Spleen (tissue), 11 donors: ENCODE measurements at regions not wholly inside any gene's neighbourhood (a gene's known extent, or its start where the extent isn't known, plus 50 kb on each side); places are given as distances from the start of the nearest gene placed in this dataset.

ENCODE experiments used
- DNase-seq: peaks from one replicate; pipeline ENCODE4 v3.0.0-alpha.2; 2020
- H3K27ac ChIP-seq, 8 donors: fragments of 200-600 bp; sonication (generic) in 7 of 8; 1 replicate in 4 of 8; 2 replicates in 4 of 8; pipeline versions ENCODE4 v1.5.0 to v1.8.0; 2016 to 2021; ENCODE audit warnings: inconsistent platforms in 4 of 8, mild to moderate bottlenecking in 4 of 8, moderate library complexity in 1 of 8
- H3K27me3 ChIP-seq, 7 donors: fragments of 200-600 bp; sonication (generic) in 6 of 7; replicated peaks in 1 of 7; 1 replicate in 4 of 7; 2 replicates in 3 of 7; pipeline versions ENCODE4 v1.5.0 to v1.8.0; 2016 to 2021; ENCODE audit warnings: inconsistent platforms in 3 of 7, mild to moderate bottlenecking in 1 of 7
- H3K36me3 ChIP-seq, 6 donors: fragments of 200-600 bp; sonication (generic) in 5 of 6; 1 replicate in 4 of 6; 2 replicates in 2 of 6; pipeline versions ENCODE4 v1.5.0 to v1.8.0; 2016 to 2021; ENCODE audit warnings: inconsistent platforms in 2 of 6
- H3K4me1 ChIP-seq, 6 donors: fragments of 200-600 bp; sonication (generic) in 5 of 6; 1 replicate in 3 of 6; 2 replicates in 3 of 6; pipeline versions ENCODE4 v1.5.0 to v1.8.0; 2016 to 2021; ENCODE audit warnings: inconsistent platforms in 3 of 6
- H3K4me3 ChIP-seq, 8 donors: fragments of 200-600 bp; sonication (generic) in 7 of 8; 1 replicate in 4 of 8; 2 replicates in 4 of 8; pipeline versions ENCODE4 v1.5.0 to v1.8.0; 2016 to 2021; ENCODE audit warnings: inconsistent platforms in 4 of 8, mild to moderate bottlenecking in 4 of 8, moderate library complexity in 2 of 8
- H3K9me3 ChIP-seq, 8 donors: fragments of 200-600 bp; sonication (generic) in 7 of 8; 1 replicate in 4 of 8; 2 replicates in 4 of 8; pipeline versions ENCODE4 v1.5.0 to v1.8.0; 2016 to 2021; ENCODE audit warnings: inconsistent platforms in 4 of 8
- CTCF ChIP-seq, 11 experiments: fragments of 200-600 bp in 7 of 11; fragments of 450-650 bp in 4 of 11; sonication (generic) in 4 of 11; IDR thresholded peaks in 8 of 11; conservative IDR thresholded peaks in 3 of 11; 1 replicate in 7 of 11; 2 replicates in 4 of 11; pipeline versions ENCODE4 v1.4.0 to v1.8.0; 2016 to 2021; ENCODE audit warnings: antibody characterized with exemption in 11 of 11, inconsistent platforms in 4 of 11, mild to moderate bottlenecking in 1 of 11
- POLR2A ChIP-seq, 3 donors: fragments of 450-650 bp; IDR thresholded peaks; one replicate each; pipeline ENCODE4 v1.5.1; 2017; ENCODE audit warnings: antibody characterized with exemption in 3 of 3, mild to moderate bottlenecking in 1 of 3
- POLR2AphosphoS5 ChIP-seq, 3 donors: sonication (generic); formaldehyde crosslinking; IDR thresholded peaks; one replicate each; pipeline ENCODE4 v1.5.1; 2017; ENCODE audit warnings: antibody characterized with exemption in 3 of 3
- WGBS, 5 donors: extraction: QIAGEN DNeasy Blood & Tissue Kit in 3 of 5; methylation state at CpG; one replicate each; pipeline versions ENCODE4 v1.1.5 to v1.1.7; 2013 to 2018; 5-methylcytosine and 5-hydroxymethylcytosine counted together
- intact Hi-C: fragments of 100-400 bp; cut with DNase I; formaldehyde crosslinking; loops from one replicate; pipeline ENCODE4 v1.15.0; 2023; ENCODE audit warnings: low total_unique reads
- donor health status: healthy with polysubstance abuse.
- donor health status: DM: no; HTN: no; CAD: no; lungs with moderate emphysema.
- donor health status: DM: no; HTN: no; CAD: no.
- donor health status: Bipolar disorder and iron deficiency.
- donor health status: healthy.
- donor health status: DM: no; HTN: no; CAD: no.
- donor health status: DM: yes; HTN: yes; CAD: no.

- Histone ChIP-seq H3K4me1 (no peaks in the 10 kb centered on the region), H3K27ac (no peak overlapping the region), H3K9me3 (no peaks in the 10 kb centered on the region), H3K36me3 (no peaks in the 10 kb centered on the region), H3K27me3 (no peaks in the 10 kb centered on the region), H3K4me3 (no peak overlapping the region)
- DNase-seq: no peak
- WGBS, 5 donors: 90 to 100% (median 95%) methylated on average over 1 of the region's 1 CpG
- TF ChIP-seq POLR2AphosphoS5 (IDR thresholded peaks at IDR 0.05): no peak
- TF ChIP-seq POLR2A (IDR thresholded peaks at IDR 0.05): no peak
- no peak for TF ChIP-seq CTCF (IDR thresholded peaks at IDR 0.05 in 8 of 11, conservative IDR thresholded peaks at IDR 0.05 in 3 of 11)
- intact Hi-C loops: no loop called here
These were observed 141.1 kb upstream of the ARHGAP42 start for GRCh38 chr11:100545970-100546369.

- Histone ChIP-seq H3K4me3 (no peak overlapping the region), H3K9me3 (no peaks in the 10 kb centered on the region), H3K4me1 (no peaks in the 10 kb centered on the region), H3K27me3 (no peaks in the 10 kb centered on the region), H3K36me3 (no peaks in the 10 kb centered on the region), H3K27ac (no peak overlapping the region)
- intact Hi-C loops: no loop called here
- WGBS, 5 donors: 84 to 100% (median 89%) methylated on average over 2 of the region's 2 CpGs
- DNase-seq: no peak
- TF ChIP-seq POLR2A (IDR thresholded peaks at IDR 0.05) (no peak), POLR2AphosphoS5 (IDR thresholded peaks at IDR 0.05) (no peak), CTCF (IDR thresholded peaks at IDR 0.05 in 8 of 11, conservative IDR thresholded peaks at IDR 0.05 in 3 of 11) (no peak)
These were observed 140.4 kb upstream of the ARHGAP42 start for GRCh38 chr11:100546714-100547113.

- Histone ChIP-seq H3K27ac (no peak overlapping the region), H3K4me1 (no peaks in the 10 kb centered on the region), H3K27me3 (no peaks in the 10 kb centered on the region), H3K4me3 (no peak overlapping the region), H3K36me3 (no peaks in the 10 kb centered on the region), H3K9me3 (no peaks in the 10 kb centered on the region)
- intact Hi-C loops: no loop called here
- DNase-seq: no peak
- no peak for TF ChIP-seq POLR2A (IDR thresholded peaks at IDR 0.05)
- no peak for TF ChIP-seq POLR2AphosphoS5 (IDR thresholded peaks at IDR 0.05)
- no peak for TF ChIP-seq CTCF (IDR thresholded peaks at IDR 0.05 in 8 of 11, conservative IDR thresholded peaks at IDR 0.05 in 3 of 11)
- 87 to 96% (median 96%) methylated on average over 2 of the region's 2 CpGs for WGBS, 5 donors
These were observed 136.8 kb upstream of the ARHGAP42 start for GRCh38 chr11:100550298-100550697.

GRCh38 chr11:100550912-100551632 lies 136.0 kb upstream of the ARHGAP42 start:
- H3K4me3 ChIP-seq: no peak overlapping the region
- WGBS, 5 donors: 59 to 66% (median 65%) methylated on average over 5 of the region's 5 CpGs
- H3K9me3 ChIP-seq: no peaks in the 10 kb centered on the region
- no peak for DNase-seq
- TF ChIP-seq POLR2A (IDR thresholded peaks at IDR 0.05) (no peak), CTCF (IDR thresholded peaks at IDR 0.05 in 8 of 11, conservative IDR thresholded peaks at IDR 0.05 in 3 of 11) (no peak)
- no peaks in the 10 kb centered on the region for H3K36me3 ChIP-seq
- no peaks in the 10 kb centered on the region for H3K27me3 ChIP-seq
- no peak overlapping the region for H3K27ac ChIP-seq
- no peaks in the 10 kb centered on the region for H3K4me1 ChIP-seq
- intact Hi-C loops: no loop called here
